ENCODE measurements at regions not wholly inside any gene's neighbourhood (a gene's known extent, or its start where the extent isn't known, plus 50 kb on each side); places are given as distances from the start of the nearest gene placed in this dataset.
"Not testable (repeated sequence)": the region's sequence is repeated elsewhere in the genome, so short reads cannot be mapped to it uniquely, and the experiment has no call there.

- DNase-seq (ENCODE audit: low read depth in 2 of 2), result peak; percentile 5 to 25
- H3K36me3 ChIP-seq (ENCODE audit: control insufficient read depth, insufficient read depth, low read length); H3K79me2 ChIP-seq (ENCODE audit: control insufficient read depth, insufficient read depth, low read length); H3K4me1 ChIP-seq (ENCODE audit: control insufficient read depth, extremely low read depth, insufficient read depth, low read length); H3K4me2 ChIP-seq (ENCODE audit: extremely low read depth, insufficient read depth, low read length); H4K20me1 ChIP-seq (ENCODE audit: control insufficient read depth, extremely low read depth, insufficient read depth, low read length); H3K27ac ChIP-seq (ENCODE audit: insufficient read depth, low read length); H2AFZ ChIP-seq (ENCODE audit: low read length); H3K9me3 ChIP-seq (ENCODE audit: control insufficient read depth, insufficient read depth, low read depth, low read length); H3K9ac ChIP-seq (ENCODE audit: insufficient read depth, low read length): not testable (repeated sequence)
- Histone ChIP-seq H3K4me3 (replicated peaks in 1 of 4; ENCODE audit: control extremely low read depth in 1 of 4, insufficient read depth in 1 of 4, low read depth in 3 of 4, low read length in 4 of 4) (peak overlapping the region in 2 of 4 experiments; percentile 53 to 72), H3K27me3 (ENCODE audit: control insufficient read depth, insufficient read depth, low read length) (peaks cover 15% of the 10 kb centered on the region)
Measured at GRCh38 chr9:62803099-62803498, 1613.3 kb downstream of the SPATA31A7 start.

GRCh38 chr9:62804314-62804713, 1614.5 kb downstream of the SPATA31A7 start:
- not testable (repeated sequence) for H3K79me2 ChIP-seq (ENCODE audit: control insufficient read depth, insufficient read depth, low read length); H3K4me3 ChIP-seq (replicated peaks in 1 of 4; ENCODE audit: control extremely low read depth in 1 of 4, insufficient read depth in 1 of 4, low read depth in 3 of 4, low read length in 4 of 4); H3K36me3 ChIP-seq (ENCODE audit: control insufficient read depth, insufficient read depth, low read length); H4K20me1 ChIP-seq (ENCODE audit: control insufficient read depth, extremely low read depth, insufficient read depth, low read length); H3K9me3 ChIP-seq (ENCODE audit: control insufficient read depth, insufficient read depth, low read depth, low read length); H3K4me2 ChIP-seq (ENCODE audit: extremely low read depth, insufficient read depth, low read length); H3K9ac ChIP-seq (ENCODE audit: insufficient read depth, low read length); DNase-seq (ENCODE audit: low read depth in 2 of 2); H2AFZ ChIP-seq (ENCODE audit: low read length); H3K27ac ChIP-seq (ENCODE audit: insufficient read depth, low read length); H3K4me1 ChIP-seq (ENCODE audit: control insufficient read depth, extremely low read depth, insufficient read depth, low read length); H3K27me3 ChIP-seq (ENCODE audit: control insufficient read depth, insufficient read depth, low read length)

GRCh38 chr9:62807424-62807823, 1617.6 kb downstream of the SPATA31A7 start:
- H3K4me3 ChIP-seq (replicated peaks in 1 of 4; ENCODE audit: control extremely low read depth in 1 of 4, insufficient read depth in 1 of 4, low read depth in 3 of 4, low read length in 4 of 4); DNase-seq (ENCODE audit: low read depth in 2 of 2); H3K9ac ChIP-seq (ENCODE audit: insufficient read depth, low read length); H2AFZ ChIP-seq (ENCODE audit: low read length); H3K4me2 ChIP-seq (ENCODE audit: extremely low read depth, insufficient read depth, low read length); H3K9me3 ChIP-seq (ENCODE audit: control insufficient read depth, insufficient read depth, low read depth, low read length); H3K27ac ChIP-seq (ENCODE audit: insufficient read depth, low read length); H3K36me3 ChIP-seq (ENCODE audit: control insufficient read depth, insufficient read depth, low read length); H3K79me2 ChIP-seq (ENCODE audit: control insufficient read depth, insufficient read depth, low read length); H3K4me1 ChIP-seq (ENCODE audit: control insufficient read depth, extremely low read depth, insufficient read depth, low read length); H4K20me1 ChIP-seq (ENCODE audit: control insufficient read depth, extremely low read depth, insufficient read depth, low read length); H3K27me3 ChIP-seq (ENCODE audit: control insufficient read depth, insufficient read depth, low read length): not testable (repeated sequence)

- not testable (repeated sequence) for H3K4me2 ChIP-seq (ENCODE audit: extremely low read depth, insufficient read depth, low read length); H4K20me1 ChIP-seq (ENCODE audit: control insufficient read depth, extremely low read depth, insufficient read depth, low read length)
Measured at GRCh38 chr9:62808081-62808480, 1618.2 kb downstream of the SPATA31A7 start.

GRCh38 chr9:62810318-62810717, 1620.5 kb downstream of the SPATA31A7 start:
- not testable (repeated sequence) for H3K4me1 ChIP-seq (ENCODE audit: control insufficient read depth, extremely low read depth, insufficient read depth, low read length); H4K20me1 ChIP-seq (ENCODE audit: control insufficient read depth, extremely low read depth, insufficient read depth, low read length); H2AFZ ChIP-seq (ENCODE audit: low read length); H3K4me2 ChIP-seq (ENCODE audit: extremely low read depth, insufficient read depth, low read length); H3K9me3 ChIP-seq (ENCODE audit: control insufficient read depth, insufficient read depth, low read depth, low read length); DNase-seq (ENCODE audit: low read depth in 2 of 2); H3K79me2 ChIP-seq (ENCODE audit: control insufficient read depth, insufficient read depth, low read length); H3K9ac ChIP-seq (ENCODE audit: insufficient read depth, low read length); H3K36me3 ChIP-seq (ENCODE audit: control insufficient read depth, insufficient read depth, low read length); H3K27me3 ChIP-seq (ENCODE audit: control insufficient read depth, insufficient read depth, low read length); H3K27ac ChIP-seq (ENCODE audit: insufficient read depth, low read length); H3K4me3 ChIP-seq (replicated peaks in 1 of 4; ENCODE audit: control extremely low read depth in 1 of 4, insufficient read depth in 1 of 4, low read depth in 3 of 4, low read length in 4 of 4)

More at GRCh38 chr9:62808081-62808480, 1618.2 kb downstream of the SPATA31A7 start:
- H3K4me1 ChIP-seq (ENCODE audit: control insufficient read depth, extremely low read depth, insufficient read depth, low read length); H2AFZ ChIP-seq (ENCODE audit: low read length); H3K79me2 ChIP-seq (ENCODE audit: control insufficient read depth, insufficient read depth, low read length); H3K36me3 ChIP-seq (ENCODE audit: control insufficient read depth, insufficient read depth, low read length); H3K4me3 ChIP-seq (replicated peaks in 1 of 4; ENCODE audit: control extremely low read depth in 1 of 4, insufficient read depth in 1 of 4, low read depth in 3 of 4, low read length in 4 of 4); H3K27ac ChIP-seq (ENCODE audit: insufficient read depth, low read length); H3K9ac ChIP-seq (ENCODE audit: insufficient read depth, low read length); H3K9me3 ChIP-seq (ENCODE audit: control insufficient read depth, insufficient read depth, low read depth, low read length); H3K27me3 ChIP-seq (ENCODE audit: control insufficient read depth, insufficient read depth, low read length); DNase-seq (ENCODE audit: low read depth in 2 of 2): not testable (repeated sequence)

- H3K4me1 ChIP-seq (ENCODE audit: control insufficient read depth, extremely low read depth, insufficient read depth, low read length); H4K20me1 ChIP-seq (ENCODE audit: control insufficient read depth, extremely low read depth, insufficient read depth, low read length); H3K4me2 ChIP-seq (ENCODE audit: extremely low read depth, insufficient read depth, low read length); H3K79me2 ChIP-seq (ENCODE audit: control insufficient read depth, insufficient read depth, low read length); H2AFZ ChIP-seq (ENCODE audit: low read length); H3K36me3 ChIP-seq (ENCODE audit: control insufficient read depth, insufficient read depth, low read length); H3K4me3 ChIP-seq (replicated peaks in 1 of 4; ENCODE audit: control extremely low read depth in 1 of 4, insufficient read depth in 1 of 4, low read depth in 3 of 4, low read length in 4 of 4); H3K9me3 ChIP-seq (ENCODE audit: control insufficient read depth, insufficient read depth, low read depth, low read length); H3K27me3 ChIP-seq (ENCODE audit: control insufficient read depth, insufficient read depth, low read length); DNase-seq (ENCODE audit: low read depth in 2 of 2); H3K9ac ChIP-seq (ENCODE audit: insufficient read depth, low read length); H3K27ac ChIP-seq (ENCODE audit: insufficient read depth, low read length): not testable (repeated sequence)
Measured at GRCh38 chr9:62810811-62811315, 1621.0 kb downstream of the SPATA31A7 start.

GRCh38 chr9:62815436-62815835, 1625.6 kb downstream of the SPATA31A7 start:
- peak in 1 of 2 donors; percentile 18 for DNase-seq (ENCODE audit: low read depth in 2 of 2)
- H2AFZ ChIP-seq (ENCODE audit: low read length); H3K4me1 ChIP-seq (ENCODE audit: control insufficient read depth, extremely low read depth, insufficient read depth, low read length); H4K20me1 ChIP-seq (ENCODE audit: control insufficient read depth, extremely low read depth, insufficient read depth, low read length); H3K27me3 ChIP-seq (ENCODE audit: control insufficient read depth, insufficient read depth, low read length); H3K9me3 ChIP-seq (ENCODE audit: control insufficient read depth, insufficient read depth, low read depth, low read length); H3K9ac ChIP-seq (ENCODE audit: insufficient read depth, low read length); H3K4me2 ChIP-seq (ENCODE audit: extremely low read depth, insufficient read depth, low read length); H3K36me3 ChIP-seq (ENCODE audit: control insufficient read depth, insufficient read depth, low read length); H3K27ac ChIP-seq (ENCODE audit: insufficient read depth, low read length); H3K79me2 ChIP-seq (ENCODE audit: control insufficient read depth, insufficient read depth, low read length); H3K4me3 ChIP-seq (replicated peaks in 1 of 4; ENCODE audit: control extremely low read depth in 1 of 4, insufficient read depth in 1 of 4, low read depth in 3 of 4, low read length in 4 of 4): not testable (repeated sequence)

All from fibroblast of lung (primary cell).